Germinal center (tissue), 1 donor: ENCODE measurements at regions not wholly inside any gene's neighbourhood (a gene's known extent, or its start where the extent isn't known, plus 50 kb on each side); places are given as distances from the start of the nearest gene placed in this dataset.

Source experiments
- DNase-seq: peaks from one replicate; pipeline ENCODE4 v3.0.0; 2012; ENCODE audit warnings: mixed read lengths, low spot score

DNA sequence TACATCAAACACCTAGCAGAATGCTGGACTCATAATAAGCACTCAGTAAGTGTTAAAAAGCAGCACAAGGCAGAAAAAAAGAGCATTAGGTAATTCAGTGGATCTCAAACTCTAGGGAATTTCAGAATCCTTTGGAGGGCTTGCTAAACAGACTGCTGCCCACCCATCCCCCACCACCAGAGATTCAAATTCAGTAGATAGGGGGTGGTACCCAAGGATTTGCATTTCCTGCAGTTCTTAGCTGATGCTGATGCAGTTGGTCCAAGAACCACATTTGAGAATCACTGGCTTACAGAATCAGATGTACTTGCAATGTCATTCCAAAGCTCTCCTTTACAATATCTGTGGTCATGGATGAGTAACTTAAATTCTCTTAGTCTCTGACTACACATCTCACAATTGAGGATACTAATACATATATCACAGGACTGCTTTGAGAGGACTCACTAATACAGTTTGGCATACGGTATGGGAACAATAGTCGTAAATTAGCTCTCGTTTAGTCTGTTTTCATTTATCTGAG, 664.5 kb downstream of the KCNA4 start:
- no peak for DNase-seq

- no peak for DNase-seq
Observed at GRCh38 chr11:29351301-29351873, 665.4 kb downstream of the KCNA4 start.

- peak; percentile 8 for DNase-seq
Observed at GRCh38 chr11:29343465-29344333, 673.1 kb downstream of the KCNA4 start.

DNA sequence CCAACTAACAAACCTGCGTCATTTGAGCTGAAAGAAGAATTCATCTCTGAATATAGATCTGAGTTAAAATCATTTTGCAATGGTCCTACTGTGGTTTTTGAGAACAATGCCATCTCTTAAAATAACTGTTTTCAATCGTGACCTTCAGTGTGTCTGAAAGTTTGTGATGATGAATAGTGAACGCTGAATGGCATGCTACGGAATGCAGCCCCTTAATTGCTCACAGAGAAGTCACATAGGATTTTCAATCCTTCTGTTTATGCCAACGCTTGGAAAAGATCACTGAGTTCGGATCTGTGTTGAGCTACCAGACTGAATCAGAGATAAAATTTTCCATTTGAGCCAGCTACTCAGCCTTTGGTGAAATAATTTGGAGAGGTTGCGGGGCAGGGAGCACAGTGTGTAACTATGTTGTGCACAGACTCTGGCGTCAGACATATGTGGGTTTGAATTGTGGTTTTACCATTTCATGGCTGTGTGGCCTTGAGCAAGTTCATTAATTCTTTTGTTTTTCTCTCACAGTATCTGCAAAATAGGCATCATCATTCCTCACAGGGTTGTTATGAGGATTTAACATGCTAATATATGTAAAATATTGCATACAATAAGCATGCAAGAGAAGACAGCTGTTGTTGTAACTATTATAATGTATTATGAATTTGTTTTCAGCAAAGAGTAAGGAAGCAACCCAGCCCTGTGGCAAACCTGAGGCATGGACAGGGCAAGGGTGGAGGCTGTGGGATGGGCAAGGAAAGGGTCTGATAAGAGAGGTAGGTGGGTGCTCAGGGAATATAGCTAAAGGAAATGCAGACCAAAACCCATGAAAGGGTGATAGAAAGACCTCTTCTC, 679.9 kb downstream of the KCNA4 start:
- DNase-seq, result no peak

GRCh38 chr11:29334776-29335130, 682.1 kb downstream of the KCNA4 start:
- DNase-seq, result no peak

DNA sequence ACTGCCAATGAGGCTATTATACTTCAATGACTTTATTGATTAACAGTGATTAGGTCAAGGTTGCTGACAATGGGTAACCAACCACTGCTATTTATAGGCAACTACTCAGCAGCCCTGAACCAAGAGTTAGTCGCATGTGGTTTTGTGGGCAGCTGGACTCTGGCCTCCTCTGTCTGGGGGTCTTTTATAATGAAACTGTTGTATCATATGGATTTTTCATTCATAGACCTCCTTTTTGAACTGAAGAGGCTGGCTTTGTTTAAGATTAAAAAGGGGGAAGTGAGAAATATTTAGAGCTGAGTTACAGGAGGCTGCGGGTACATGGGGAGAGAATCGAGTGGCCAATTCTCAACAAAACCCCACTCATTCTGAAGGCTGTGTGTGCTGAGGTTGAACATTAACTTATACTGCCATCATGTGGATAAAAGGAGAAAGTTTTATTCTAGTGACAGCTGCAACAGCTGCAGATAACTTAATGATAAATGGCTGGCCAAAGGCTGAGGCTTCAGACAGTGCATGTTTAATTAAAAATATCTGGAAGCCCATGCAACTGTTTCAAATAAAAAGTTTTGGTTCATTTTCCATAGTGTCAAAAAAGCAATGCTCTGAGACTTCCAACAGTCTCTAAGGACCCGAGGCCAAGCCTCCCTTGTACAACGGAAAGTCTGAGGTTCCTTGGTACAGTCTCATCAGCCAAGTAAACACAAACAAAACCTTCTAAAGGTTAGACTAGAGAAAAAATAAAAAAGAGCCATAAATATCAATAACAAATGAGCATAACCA, 682.6 kb downstream of the KCNA4 start:
- no peak for DNase-seq

DNA sequence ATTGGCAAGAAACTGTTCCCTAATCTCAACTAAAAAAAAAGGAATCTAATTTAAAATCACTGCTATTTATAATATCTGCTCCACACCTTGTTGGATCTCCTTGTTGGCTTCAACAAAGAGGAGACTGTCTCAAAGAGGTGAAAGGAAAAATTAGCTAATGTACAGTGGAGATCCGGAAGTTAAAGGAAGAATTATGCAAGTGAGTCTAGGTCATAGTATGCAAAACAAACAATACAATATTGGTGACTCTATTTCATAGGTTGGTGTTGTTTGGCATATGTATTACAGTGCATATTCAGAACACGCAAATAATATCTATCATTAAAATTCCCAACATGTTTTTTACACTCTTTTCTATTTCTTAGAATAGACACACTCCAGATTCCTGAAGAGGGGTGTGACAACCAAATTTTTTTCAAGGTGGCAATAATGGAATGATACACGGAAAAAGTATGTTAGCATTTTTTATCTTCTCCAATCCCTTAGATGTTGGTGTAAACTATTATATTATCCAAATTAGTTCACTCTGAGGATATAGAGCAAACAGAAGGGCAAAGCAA, 685.3 kb downstream of the KCNA4 start:
- DNase-seq, result no peak

- no peak for DNase-seq
Observed at GRCh38 chr11:29328961-29329441, 687.8 kb downstream of the KCNA4 start.

GRCh38 chr11:29327891-29328290, 688.9 kb downstream of the KCNA4 start:
- DNase-seq, result no peak

GRCh38 chr11:29326757-29327156, 690.1 kb downstream of the KCNA4 start:
- no peak for DNase-seq

DNA sequence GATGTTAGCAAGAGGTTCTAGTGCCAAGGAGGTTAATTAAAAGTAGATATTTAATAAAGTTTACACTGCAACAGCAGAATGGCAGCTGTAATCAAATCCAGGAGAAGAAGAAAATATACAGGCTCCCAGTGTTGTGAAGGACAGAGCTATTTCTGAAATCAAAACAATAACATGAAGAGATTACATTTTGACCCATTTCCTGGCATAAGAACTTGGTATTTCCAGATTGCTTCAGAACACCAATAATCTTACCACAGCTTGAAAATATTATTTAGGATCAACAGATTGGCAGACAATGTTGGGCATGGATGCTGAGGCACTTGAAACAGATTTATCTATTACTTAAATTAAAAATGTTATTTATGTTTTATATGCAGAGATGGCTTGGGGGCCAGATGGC, 692.5 kb downstream of the KCNA4 start:
- no peak for DNase-seq

DNA sequence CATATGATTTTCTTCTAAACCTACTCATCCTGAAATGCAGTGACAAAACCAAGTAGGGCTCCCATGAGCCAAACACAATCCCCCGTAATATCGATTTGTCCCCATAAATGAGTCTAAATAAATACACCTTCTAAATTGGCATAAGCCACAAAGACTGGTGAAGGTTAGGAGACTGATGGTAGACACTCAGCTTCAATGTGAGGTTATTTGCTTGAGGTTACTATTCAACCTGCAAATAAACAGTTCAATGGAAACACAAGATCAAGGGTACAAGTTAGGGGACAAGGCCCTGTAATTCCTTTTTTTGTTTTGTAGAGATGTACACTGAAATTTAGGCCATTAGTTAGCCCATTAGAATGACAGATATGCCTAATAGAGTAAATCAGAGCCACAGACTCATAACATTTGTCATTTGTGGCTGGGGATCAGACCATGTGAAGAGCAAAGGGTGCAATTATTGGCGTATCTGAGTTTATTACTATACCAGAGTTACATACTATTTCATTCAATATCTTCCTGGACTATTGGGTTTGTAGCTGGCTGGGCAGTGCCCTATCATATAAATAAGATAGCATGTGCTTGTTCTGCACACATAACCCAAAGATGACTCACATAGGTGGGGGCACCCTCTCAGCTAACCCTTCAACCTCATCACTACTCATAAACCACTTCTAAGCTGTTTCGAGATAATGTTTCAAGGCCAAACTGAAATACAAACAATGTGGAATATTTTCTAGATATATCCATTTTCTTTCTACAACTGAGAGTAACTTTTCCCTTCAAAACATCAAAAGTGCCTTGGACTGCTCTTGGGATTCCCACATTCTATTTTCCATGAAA, 695.3 kb downstream of the KCNA4 start:
- DNase-seq, result no peak

- no peak for DNase-seq
Observed at GRCh38 chr11:29320196-29320595, 696.6 kb downstream of the KCNA4 start.

DNA sequence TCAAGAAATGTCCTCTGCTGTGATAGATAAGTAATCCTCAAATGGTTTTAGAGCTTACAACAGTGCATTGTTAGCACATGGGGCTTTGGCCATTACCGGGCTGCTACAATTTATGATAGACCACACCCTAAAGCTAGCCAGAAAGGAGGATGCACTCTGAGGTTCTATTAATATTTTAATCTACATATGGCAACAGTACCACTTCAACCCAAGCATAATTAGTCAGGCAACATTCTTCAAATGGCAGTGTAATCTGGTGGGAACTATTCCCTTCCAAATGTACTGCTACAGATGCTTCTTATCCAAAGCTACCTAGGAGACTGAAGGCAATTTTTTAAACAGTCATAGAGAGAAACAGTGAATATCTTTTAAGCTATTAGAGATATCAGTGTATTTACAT, 697.6 kb downstream of the KCNA4 start:
- DNase-seq, result no peak

DNA sequence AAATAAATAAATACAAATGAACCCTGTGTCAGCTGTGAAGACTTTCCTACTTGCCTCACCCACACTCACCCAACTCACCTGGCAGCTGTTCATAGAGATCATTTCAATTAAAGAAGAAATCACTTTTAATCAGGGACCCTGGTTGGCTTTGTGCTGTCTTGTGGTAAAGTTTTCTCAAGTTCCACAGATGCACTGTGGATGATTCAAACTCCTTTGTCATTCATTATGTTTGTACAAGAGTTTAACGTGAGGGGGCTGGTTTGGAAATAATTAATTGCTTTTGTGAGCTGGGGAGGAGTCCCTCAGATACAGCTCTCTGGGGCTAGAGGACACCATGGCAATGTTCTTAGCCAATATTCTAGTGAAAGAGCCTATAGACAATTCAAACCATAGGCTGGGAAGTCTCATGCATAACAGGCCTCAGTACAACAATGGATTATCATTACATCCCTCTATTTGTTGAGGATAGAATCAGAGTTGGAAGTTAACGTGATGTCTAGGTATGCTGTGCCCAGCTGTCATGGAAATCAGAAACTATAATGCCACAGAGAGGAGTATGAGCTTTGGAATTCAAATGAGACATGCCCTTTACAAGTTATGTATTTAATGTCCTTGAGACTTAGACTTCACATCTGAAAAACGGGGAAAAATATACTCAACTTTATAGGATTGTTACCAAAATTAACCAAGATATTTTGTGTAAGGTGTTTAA, 698.5 kb downstream of the KCNA4 start:
- no peak for DNase-seq

GRCh38 chr11:29317694-29318093, 699.1 kb downstream of the KCNA4 start:
- DNase-seq, result no peak

GRCh38 chr11:29315275-29315674, 701.6 kb downstream of the KCNA4 start:
- no peak for DNase-seq

DNA sequence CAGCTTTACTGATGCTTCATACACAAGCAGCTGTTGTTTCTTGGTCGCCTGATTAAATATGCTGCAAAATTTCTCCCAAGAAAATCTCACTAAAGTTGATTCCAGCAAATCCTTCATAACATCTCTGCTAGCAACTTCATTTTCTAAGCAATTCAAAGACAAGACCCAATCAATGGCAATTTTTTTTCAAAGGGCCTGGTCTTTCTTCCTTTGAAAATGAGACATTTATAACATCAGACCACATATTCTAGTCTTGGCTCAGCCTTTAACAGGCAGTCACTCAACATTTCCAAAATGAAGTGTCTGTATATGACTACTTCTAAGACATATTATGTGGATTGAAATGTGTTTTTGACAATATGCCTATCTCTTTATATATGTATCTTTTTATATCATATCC, 702.6 kb downstream of the KCNA4 start:
- DNase-seq, result no peak

GRCh38 chr11:29312812-29313211, 704.0 kb downstream of the KCNA4 start:
- DNase-seq, result no peak
